ENCODE measurements at regions not wholly inside any gene's neighbourhood (a gene's known extent, or its start where the extent isn't known, plus 50 kb on each side); places are given as distances from the start of the nearest gene placed in this dataset.

- no peaks in the 10 kb centered on the region for H3K4me1 ChIP-seq
- intact Hi-C loops (cut with DNase I) = no loop called here
- no peaks in the 10 kb centered on the region for H3K27me3 ChIP-seq
- no peak for DNase-seq
- WGBS, 2 donors = 72 to 83% methylated on average over 1 of the region's 1 CpG
- H3K9me3 ChIP-seq = no peaks in the 10 kb centered on the region
- no peaks in the 10 kb centered on the region for H3K36me3 ChIP-seq
- no peak overlapping the region for H3K27ac ChIP-seq
- H3K4me3 ChIP-seq (replicated peaks in 1 of 3) = no peak overlapping the region
- no peak for TF ChIP-seq POLR2A (IDR thresholded peaks at IDR 0.05)
- no peak for TF ChIP-seq CTCF (IDR thresholded peaks at IDR 0.05)
These were observed 68.1 kb upstream of the PHYHIPL start for GRCh38 chr10:59108296-59108870.

- no peak for TF ChIP-seq CTCF (IDR thresholded peaks at IDR 0.05)
- TF ChIP-seq POLR2A (IDR thresholded peaks at IDR 0.05) = no peak
- Histone ChIP-seq H3K4me3 (replicated peaks in 1 of 3) (no peak overlapping the region), H3K27me3 (no peaks in the 10 kb centered on the region), H3K36me3 (no peaks in the 10 kb centered on the region), H3K27ac (no peak overlapping the region), H3K9me3 (no peaks in the 10 kb centered on the region), H3K4me1 (no peaks in the 10 kb centered on the region)
- intact Hi-C loops (cut with DNase I) = no loop called here
- WGBS, 2 donors = 72 to 79% methylated on average over 1 of the region's 1 CpG
- DNase-seq = no peak
These were observed 67.6 kb upstream of the PHYHIPL start for GRCh38 chr10:59108886-59109288.

GRCh38 chr10:59109826-59110225 lies 66.6 kb upstream of the PHYHIPL start:
- intact Hi-C loops (cut with DNase I) = no loop called here
- no peak for TF ChIP-seq CTCF (IDR thresholded peaks at IDR 0.05)
- no peak for TF ChIP-seq POLR2A (IDR thresholded peaks at IDR 0.05)
- WGBS, 2 donors = 81 to 83% methylated on average over 2 of the region's 2 CpGs
- no peaks in the 10 kb centered on the region for H3K36me3 ChIP-seq
- H3K27ac ChIP-seq = no peak overlapping the region
- no peaks in the 10 kb centered on the region for H3K27me3 ChIP-seq
- DNase-seq = no peak
- H3K4me1 ChIP-seq = no peaks in the 10 kb centered on the region
- no peak overlapping the region for H3K4me3 ChIP-seq (replicated peaks in 1 of 3)
- H3K9me3 ChIP-seq = no peaks in the 10 kb centered on the region

GRCh38 chr10:59124187-59124586 lies 52.3 kb upstream of the PHYHIPL start:
- Histone ChIP-seq H3K36me3 (no peaks in the 10 kb centered on the region), H3K4me3 (replicated peaks in 1 of 3) (no peak overlapping the region), H3K27ac (no peak overlapping the region), H3K4me1 (no peaks in the 10 kb centered on the region), H3K9me3 (no peaks in the 10 kb centered on the region), H3K27me3 (no peaks in the 10 kb centered on the region)
- DNase-seq = no peak
- 95 to 96% methylated on average over 3 of the region's 3 CpGs for WGBS, 2 donors
- intact Hi-C loops (cut with DNase I) = no loop called here
- no peak for TF ChIP-seq CTCF (IDR thresholded peaks at IDR 0.05)
- TF ChIP-seq POLR2A (IDR thresholded peaks at IDR 0.05) = no peak

GRCh38 chr10:59125666-59126065 lies 50.8 kb upstream of the PHYHIPL start:
- Histone ChIP-seq H3K9me3 (no peaks in the 10 kb centered on the region), H3K27ac (no peak overlapping the region), H3K27me3 (no peaks in the 10 kb centered on the region), H3K4me3 (replicated peaks in 1 of 3) (no peak overlapping the region), H3K4me1 (no peaks in the 10 kb centered on the region), H3K36me3 (no peaks in the 10 kb centered on the region)
- DNase-seq = no peak
- TF ChIP-seq POLR2A (IDR thresholded peaks at IDR 0.05) = no peak
- no peak for TF ChIP-seq CTCF (IDR thresholded peaks at IDR 0.05)
- intact Hi-C loops (cut with DNase I) = no loop called here
